ENCODE measurements at regions not wholly inside any gene's neighbourhood (a gene's known extent, or its start where the extent isn't known, plus 50 kb on each side); places are given as distances from the start of the nearest gene placed in this dataset.

DNA sequence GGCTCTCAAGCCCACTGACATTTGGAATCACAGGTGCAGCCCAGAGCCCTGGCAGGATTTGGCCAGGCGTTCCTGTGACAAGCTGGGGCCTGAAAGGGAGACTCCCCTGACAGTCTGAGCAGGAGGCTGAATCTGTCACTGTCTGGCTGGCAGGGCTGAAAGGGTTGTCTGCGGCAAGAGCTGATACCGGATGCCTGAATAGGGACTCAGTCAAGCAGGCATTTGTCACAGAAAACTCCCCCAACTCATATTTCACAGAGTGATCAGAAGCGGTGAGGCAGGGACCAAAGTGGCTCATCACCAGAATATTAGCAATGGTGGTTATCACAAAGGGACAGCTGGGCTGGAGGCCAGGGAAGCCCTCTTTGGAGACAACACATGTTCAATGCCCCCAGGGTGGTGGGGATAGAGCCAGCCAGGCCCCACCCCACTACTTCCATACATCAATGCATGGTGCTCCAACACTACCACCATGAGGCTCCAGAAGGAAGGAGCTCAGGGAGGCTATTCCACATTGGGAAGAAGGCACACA lies 295.5 kb downstream of the DTWD2 start:
- TF ChIP-seq, protein P1, sequence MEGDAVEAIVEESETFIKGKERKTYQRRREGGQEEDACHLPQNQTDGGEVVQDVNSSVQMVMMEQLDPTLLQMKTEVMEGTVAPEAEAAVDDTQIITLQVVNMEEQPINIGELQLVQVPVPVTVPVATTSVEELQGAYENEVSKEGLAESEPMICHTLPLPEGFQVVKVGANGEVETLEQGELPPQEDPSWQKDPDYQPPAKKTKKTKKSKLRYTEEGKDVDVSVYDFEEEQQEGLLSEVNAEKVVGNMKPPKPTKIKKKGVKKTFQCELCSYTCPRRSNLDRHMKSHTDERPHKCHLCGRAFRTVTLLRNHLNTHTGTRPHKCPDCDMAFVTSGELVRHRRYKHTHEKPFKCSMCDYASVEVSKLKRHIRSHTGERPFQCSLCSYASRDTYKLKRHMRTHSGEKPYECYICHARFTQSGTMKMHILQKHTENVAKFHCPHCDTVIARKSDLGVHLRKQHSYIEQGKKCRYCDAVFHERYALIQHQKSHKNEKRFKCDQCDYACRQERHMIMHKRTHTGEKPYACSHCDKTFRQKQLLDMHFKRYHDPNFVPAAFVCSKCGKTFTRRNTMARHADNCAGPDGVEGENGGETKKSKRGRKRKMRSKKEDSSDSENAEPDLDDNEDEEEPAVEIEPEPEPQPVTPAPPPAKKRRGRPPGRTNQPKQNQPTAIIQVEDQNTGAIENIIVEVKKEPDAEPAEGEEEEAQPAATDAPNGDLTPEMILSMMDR (conservative IDR thresholded peaks at IDR 0.05) = peak; percentile 32
- no peak for DNase-seq (ENCODE audit: low read depth, low spot score)
- peaks cover 24% of the 10 kb centered on the region for H3K4me1 Mint-ChIP-seq
- H3K36me3 Mint-ChIP-seq (ENCODE audit: low read depth) = peaks cover 5% of the 10 kb centered on the region
- no peaks in the 10 kb centered on the region for H3K27me3 Mint-ChIP-seq (ENCODE audit: low read depth)
- H3K4me3 Mint-ChIP-seq = no peak overlapping the region
- peaks cover 10% of the 10 kb centered on the region for H3K9me3 Mint-ChIP-seq
- peak overlapping the region; percentile 11 for H3K27ac Mint-ChIP-seq (ENCODE audit: unreplicated experiment)

DNA sequence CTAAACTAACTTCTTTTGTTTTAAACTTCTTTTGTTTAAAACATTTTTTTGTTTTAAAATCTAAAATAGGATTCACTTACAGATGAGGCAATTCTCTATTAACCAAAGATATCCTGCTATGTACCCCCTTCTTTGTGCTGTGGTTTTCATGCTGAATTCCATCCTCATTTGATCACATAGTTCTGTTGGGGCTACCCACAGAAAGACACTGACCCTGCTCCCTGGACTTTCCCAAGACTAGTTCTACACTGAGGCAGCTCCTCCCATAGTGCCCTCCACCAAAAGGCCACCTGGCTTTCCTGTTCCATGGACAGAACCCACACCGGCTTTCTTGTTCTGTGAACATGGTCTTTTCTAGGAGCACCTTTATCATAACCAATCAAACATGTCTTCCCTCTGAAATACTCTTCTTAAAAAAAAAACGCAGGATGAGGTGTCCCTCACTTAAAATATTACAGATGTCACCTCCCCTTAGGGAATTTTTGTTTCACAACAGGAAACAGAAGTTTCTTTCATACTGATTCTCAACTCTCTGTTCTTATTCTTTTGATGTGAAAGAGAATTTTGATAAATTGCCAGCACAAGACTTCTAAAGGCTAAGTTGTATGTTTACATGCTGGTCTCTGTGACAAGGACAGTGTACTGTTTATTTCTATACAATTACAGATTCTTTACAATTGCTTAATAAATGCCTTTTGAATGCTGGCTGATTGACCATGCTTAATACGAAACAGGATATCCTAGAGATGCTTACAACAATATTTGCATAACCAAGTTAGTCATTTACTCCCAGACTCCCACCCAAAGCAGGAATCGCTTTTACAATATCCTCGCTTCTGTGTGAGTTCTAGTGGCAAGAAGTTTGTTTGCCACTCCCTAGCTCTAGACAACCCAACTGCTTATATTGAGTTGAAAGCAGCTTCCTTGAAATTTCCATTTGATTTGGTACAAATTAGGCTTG lies 300.4 kb downstream of the DTWD2 start:
- Mint-ChIP-seq H3K27ac (ENCODE audit: unreplicated experiment) (no peak overlapping the region), H3K36me3 (ENCODE audit: low read depth) (no peaks in the 10 kb centered on the region), H3K27me3 (ENCODE audit: low read depth) (no peaks in the 10 kb centered on the region), H3K4me1 (peaks cover 19% of the 10 kb centered on the region), H3K9me3 (peaks cover 5% of the 10 kb centered on the region), H3K4me3 (no peak overlapping the region)
- TF ChIP-seq, protein P1 (conservative IDR thresholded peaks at IDR 0.05) = no peak
- DNase-seq (ENCODE audit: low read depth, low spot score) = no peak

DNA sequence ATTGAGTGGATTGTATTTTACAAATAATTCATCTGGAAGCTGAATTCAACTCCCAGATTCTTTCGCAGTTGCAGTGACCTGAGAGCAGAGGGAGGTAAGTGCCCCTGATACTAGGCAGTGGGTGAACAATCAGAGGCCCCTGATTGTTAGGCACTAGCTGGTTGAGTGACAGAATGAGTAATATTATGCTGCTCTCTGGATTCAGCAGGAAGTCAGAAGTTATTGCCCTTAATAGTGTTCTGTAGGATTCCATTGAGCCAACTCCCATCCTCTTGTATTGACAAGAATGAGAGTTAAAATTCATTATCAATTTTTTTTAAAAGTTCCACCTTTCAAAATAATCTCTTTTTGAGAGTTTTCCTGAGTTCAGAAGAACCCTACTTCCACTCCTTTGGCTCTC lies 301.2 kb downstream of the DTWD2 start:
- H3K9me3 Mint-ChIP-seq = peaks cover 5% of the 10 kb centered on the region
- H3K36me3 Mint-ChIP-seq (ENCODE audit: low read depth) = no peaks in the 10 kb centered on the region
- no peak overlapping the region for H3K27ac Mint-ChIP-seq (ENCODE audit: unreplicated experiment)
- H3K4me1 Mint-ChIP-seq = peaks cover 14% of the 10 kb centered on the region
- no peak for DNase-seq (ENCODE audit: low read depth, low spot score)
- TF ChIP-seq, protein P1 (conservative IDR thresholded peaks at IDR 0.05) = no peak
- no peak overlapping the region for H3K4me3 Mint-ChIP-seq
- H3K27me3 Mint-ChIP-seq (ENCODE audit: low read depth) = no peaks in the 10 kb centered on the region

DNA sequence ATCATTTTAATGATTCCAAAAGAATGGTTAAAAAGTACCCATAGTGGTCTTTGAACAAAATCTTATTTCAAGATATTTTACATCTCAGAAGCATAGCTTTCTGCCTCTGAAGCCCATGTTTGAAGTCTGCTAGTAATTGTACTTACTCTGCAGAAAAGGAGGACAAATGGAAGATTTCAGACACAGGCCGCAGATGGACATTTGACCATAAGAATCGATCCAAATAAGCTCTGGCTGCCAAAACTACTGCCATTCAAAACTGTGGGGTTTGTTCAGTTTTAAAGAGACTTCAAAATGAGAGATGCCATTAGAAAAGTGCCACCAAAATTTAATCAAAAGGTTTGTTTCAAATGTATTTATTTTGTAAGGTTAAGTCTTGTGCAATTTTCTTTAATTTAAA lies 306.7 kb downstream of the DTWD2 start:
- Mint-ChIP-seq H3K4me3 (no peak overlapping the region), H3K27me3 (ENCODE audit: low read depth) (no peaks in the 10 kb centered on the region), H3K27ac (ENCODE audit: unreplicated experiment) (no peak overlapping the region)

DNA sequence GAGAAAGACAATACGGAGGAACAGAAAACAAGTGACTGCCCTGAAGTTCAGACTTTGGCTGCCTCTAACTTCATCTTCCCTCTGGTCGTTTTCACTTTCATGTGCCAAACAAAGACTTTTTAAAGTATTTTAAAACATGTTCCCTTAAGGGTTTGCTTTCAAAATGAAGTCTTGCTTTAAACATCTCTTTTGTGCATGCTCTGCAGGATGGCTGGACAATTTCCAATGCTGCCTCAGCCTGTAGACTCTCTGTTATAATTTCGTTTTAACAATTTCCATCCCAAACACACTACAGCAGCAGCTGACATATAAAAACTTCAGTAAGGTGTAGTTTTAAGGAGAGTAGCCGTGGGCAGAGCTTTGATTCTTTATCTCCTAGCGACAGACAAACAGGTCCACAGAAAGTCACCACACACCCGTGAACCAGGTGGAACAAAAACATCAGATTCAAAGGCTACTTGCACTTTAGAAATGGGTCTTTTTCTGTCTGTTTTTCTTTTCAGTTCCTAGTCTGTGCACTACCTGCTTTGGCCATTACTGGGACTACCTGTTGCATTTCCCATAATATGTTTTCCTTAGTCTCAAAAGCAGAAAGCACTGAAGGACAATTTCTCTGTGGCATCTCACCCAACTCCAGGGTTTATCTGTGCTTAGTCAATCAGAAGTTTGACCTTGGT lies 308.9 kb downstream of the DTWD2 start:
- peaks cover 4% of the 10 kb centered on the region for H3K36me3 Mint-ChIP-seq (ENCODE audit: low read depth)
- peak overlapping the region; percentile 53 for H3K27ac Mint-ChIP-seq (ENCODE audit: unreplicated experiment)
- TF ChIP-seq, protein P1 (conservative IDR thresholded peaks at IDR 0.05) = no peak
- H3K4me1 Mint-ChIP-seq = peaks cover 26% of the 10 kb centered on the region
- no peak overlapping the region for H3K4me3 Mint-ChIP-seq
- H3K27me3 Mint-ChIP-seq (ENCODE audit: low read depth) = no peaks in the 10 kb centered on the region
- peaks cover 5% of the 10 kb centered on the region for H3K9me3 Mint-ChIP-seq
- no peak for DNase-seq (ENCODE audit: low read depth, low spot score)

More for the DNA sequence above, 306.7 kb downstream of the DTWD2 start:
- peaks cover 17% of the 10 kb centered on the region for H3K4me1 Mint-ChIP-seq
- no peak for DNase-seq (ENCODE audit: low read depth, low spot score)
- TF ChIP-seq, protein P1 (conservative IDR thresholded peaks at IDR 0.05) = no peak
- no peaks in the 10 kb centered on the region for H3K36me3 Mint-ChIP-seq (ENCODE audit: low read depth)
- no peaks in the 10 kb centered on the region for H3K9me3 Mint-ChIP-seq

Measured in neural crest cell (in vitro differentiated cells).